DMS153 treated with DMSO at 0.1 percent for 48 hours (cell line): ENCODE measurements at regions not wholly inside any gene's neighbourhood (a gene's known extent, or its start where the extent isn't known, plus 50 kb on each side); places are given as distances from the start of the nearest gene placed in this dataset.
A peak's percentile ranks its signal among the peaks of the same experiment; 100 is the strongest.

Experiments
- DNase-seq: peaks from one replicate; lab custom pipeline; 2025; ENCODE audit not compliant: unreplicated experiment; lab: John Stamatoyannopoulos, UW

- no peak for DNase-seq
Observed at GRCh38 chr12:126607157-126607556, 1541.9 kb downstream of the AACS start.

GRCh38 chr12:126607867-126608266 lies 1542.6 kb downstream of the AACS start:
- no peak for DNase-seq

- no peak for DNase-seq
Observed at GRCh38 chr12:126608607-126609175, 1543.5 kb downstream of the AACS start.

GRCh38 chr12:126616441-126616840 lies 1551.2 kb downstream of the AACS start:
- no peak for DNase-seq

DNA sequence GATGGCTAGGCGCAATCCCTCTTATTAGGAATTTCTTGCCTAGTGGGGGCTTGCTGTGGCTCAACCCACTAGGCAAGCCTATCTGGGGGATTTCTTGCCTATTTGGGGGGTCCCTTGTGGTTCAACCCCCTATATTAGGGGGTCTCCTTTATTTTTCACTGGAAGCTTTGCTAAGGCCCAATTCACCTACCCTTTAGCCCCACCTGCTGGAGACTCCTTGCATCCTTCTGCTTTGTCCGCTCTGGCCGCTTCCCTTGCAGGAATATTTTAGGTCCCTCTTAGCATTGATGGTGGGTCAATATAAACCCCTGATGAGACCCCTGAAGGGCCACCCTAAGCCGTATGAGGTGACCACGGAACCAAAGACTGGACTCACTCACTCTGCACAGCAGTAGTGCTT lies 1552.1 kb downstream of the AACS start:
- DNase-seq, result no peak

DNA sequence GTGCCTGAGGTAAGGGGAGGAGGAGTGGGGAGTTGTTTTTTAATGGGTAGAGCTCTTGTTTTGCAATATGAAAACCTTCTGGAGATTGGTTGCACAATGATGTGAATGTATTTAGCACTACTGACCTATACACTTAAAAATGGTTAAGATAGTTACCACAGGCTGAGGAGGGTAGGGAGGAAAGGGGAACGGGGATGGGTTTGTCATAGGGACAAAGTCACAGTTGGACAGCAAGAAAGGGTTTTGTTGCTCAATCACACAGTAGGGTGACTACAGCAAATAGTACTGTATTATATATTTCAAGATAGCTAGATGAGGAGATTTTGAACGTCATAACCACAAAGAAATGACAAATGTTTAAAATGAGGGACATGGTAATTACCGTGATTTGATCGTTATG lies 1562.4 kb downstream of the AACS start:
- DNase-seq, result no peak

DNA sequence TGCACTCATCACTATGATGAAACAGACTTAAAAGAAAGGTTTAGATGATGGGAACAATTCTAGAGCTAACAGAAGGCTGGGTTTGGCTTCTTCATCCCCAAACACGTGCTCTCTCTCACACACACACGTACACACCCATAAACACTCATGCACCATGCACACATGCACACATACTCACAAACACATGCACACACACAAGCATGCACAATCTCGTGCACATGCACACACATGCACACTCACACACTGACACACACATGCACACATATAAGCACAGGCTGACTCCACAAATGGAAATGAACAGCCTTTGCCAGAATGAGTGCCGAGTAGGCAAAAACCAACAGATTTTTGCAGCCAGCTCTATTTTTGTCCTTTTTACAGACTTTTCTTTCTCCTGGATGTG lies 1571.6 kb downstream of the AACS start:
- no peak for DNase-seq

GRCh38 chr12:126644236-126645020 lies 1579.2 kb downstream of the AACS start:
- no peak for DNase-seq

DNA sequence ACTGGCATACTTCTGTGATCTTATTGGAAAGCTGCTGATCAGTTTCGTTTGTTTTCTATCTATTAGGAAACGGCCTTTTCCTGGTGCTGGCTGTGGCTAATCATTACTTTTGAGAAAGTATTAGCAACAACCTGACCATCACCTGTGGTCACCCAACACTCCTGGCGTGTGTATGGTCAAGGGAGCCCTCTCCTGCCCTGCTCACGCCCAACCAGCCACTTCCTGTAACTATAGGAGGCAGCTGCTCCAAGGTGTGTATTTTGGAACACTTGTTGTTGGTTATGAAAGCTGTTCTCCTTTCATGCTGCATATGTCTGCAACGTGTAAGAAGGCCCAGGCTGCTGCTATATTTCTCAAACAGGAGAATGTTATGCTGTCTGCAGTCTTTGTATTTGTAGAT lies 1582.8 kb downstream of the AACS start:
- no peak for DNase-seq

GRCh38 chr12:126651133-126651532 lies 1585.9 kb downstream of the AACS start:
- DNase-seq, result no peak

DNA sequence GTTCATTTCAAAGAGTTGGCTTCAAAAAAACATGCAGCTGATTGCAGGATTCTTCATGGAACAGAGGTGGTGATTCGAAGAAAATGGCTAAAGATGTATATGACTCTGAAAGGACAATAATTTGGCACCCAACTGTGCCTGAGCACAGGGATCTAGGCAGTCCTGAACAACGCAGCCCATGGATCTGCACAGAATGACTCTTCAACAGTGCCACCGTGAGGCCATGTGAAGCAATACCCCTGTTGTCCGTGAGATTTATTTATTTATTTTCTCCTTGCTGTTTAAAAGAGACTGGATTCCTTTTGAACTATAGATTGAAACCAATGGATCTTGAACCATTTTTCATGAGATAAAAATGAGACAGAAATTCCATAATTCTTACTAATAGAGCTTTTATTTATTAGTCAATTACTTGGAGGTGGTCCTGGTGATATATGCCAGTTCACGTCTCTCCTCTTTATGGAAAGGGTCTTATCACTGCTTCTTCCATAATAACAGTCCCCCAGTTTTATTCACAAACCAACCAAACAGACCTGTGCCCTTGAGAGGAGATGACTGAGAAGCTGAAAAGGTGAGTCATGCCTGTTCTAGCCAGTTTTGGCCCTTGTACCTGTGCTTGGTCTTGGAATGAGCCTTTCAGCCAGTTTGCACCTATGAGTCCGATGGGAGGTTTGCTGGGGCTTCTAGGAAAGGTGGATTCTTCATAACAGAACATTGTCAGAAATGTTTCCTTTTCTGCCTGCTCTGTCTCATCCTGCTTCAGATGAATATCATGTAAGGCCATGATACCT lies 1598.3 kb downstream of the AACS start:
- DNase-seq, result no peak

GRCh38 chr12:126667339-126667738 lies 1599.6 kb upstream of the TMEM132C start:
- no peak for DNase-seq

- no peak for DNase-seq
Observed at GRCh38 chr12:126668538-126668937, 1598.4 kb upstream of the TMEM132C start.

DNA sequence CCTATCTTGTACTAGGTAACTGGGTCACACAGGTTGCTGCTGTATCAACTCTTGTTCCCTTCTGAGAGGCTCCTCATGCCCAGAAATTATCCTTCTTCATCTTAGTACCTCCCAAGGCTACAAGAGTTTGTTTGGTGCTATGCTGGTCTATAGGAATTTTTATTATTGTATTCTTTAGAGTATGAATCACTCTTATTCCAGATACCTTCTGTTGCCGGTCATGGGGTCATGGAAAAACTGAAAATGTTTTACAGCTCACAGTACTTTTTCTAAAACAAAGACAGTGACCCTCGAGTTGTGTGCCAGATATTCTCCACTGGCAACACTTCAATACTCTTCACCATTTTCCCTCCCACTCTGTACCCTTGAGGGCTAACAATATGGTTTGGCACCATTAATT lies 1598.0 kb upstream of the TMEM132C start:
- no peak for DNase-seq

- peak; percentile 39 for DNase-seq
Observed at GRCh38 chr12:126676434-126676833, 1590.5 kb upstream of the TMEM132C start.

DNA sequence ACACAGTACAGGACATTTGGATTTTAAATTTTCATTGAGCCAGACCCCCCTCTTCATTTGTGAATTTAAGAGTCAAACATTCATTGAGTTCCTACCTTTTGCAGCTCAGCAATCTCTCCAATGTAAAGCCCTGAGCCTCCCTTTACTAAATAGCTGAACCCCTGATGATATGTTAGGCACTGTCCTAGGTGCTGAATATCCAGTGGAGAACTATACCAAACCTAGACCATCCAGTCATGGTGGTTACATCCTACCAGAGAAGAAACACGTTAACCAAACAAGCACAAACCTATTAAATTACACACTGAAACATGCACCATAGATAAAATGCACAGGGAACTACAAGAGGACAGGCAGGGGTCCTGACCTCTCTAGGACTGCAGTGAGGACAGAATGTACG lies 1585.3 kb upstream of the TMEM132C start:
- DNase-seq, result no peak

DNA sequence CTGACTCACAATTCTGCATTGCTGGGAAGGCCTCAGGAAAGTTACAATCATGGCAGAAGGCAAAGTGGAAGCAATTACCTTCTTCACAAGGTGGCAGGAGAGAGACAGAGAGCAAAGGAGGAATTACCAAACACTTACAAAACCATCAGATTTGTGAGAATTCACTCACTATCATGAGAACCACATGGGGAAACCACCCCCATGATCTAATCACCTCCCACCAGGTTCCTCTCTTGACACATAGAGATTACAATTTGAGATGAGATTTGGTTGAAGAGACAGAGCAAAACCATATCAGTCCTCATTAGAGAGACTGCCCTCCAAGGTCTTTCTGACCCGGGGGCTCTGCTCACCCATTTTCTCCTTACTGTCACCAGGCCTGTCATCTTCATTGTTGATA lies 1582.3 kb upstream of the TMEM132C start:
- no peak for DNase-seq

DNA sequence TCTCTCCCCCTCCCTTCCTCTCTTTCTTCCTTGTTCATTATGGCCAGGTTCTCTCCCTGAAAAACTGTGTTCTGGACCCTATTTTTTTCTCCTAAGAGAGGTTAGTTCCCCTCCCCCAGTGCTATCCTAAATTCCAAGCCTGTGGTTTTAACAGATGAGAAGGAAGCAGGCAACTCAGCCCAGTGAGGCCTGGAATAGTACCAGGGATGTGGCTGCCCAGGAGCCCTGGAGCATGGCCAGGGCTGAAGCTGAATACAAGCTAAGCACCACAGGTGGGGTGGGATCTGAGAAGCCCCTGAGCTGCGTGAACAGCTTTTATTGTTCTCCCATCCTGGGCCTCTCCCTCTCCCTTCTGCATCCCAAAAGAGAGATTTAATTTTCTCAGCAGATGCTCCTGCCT lies 1581.3 kb upstream of the TMEM132C start:
- no peak for DNase-seq

DNA sequence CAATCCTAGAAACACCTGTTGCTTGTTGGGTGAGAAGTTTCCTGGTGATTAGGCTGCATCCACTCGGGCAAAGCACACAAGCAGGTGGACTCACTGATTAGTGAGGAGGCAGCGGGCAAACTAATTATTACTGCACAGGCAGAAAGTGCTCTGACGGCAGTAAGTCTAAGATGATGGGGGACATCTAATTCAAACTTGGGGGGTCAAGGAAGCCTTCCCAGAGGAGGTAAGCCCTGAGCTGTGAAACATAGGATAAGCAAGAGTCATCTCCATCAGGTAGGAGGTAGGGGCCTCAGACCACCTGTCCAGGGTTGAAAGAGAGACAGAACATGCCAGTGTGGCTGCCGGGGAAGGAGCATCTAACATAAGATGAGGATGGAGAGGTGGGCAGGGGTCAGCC lies 1578.4 kb upstream of the TMEM132C start:
- no peak for DNase-seq

DNA sequence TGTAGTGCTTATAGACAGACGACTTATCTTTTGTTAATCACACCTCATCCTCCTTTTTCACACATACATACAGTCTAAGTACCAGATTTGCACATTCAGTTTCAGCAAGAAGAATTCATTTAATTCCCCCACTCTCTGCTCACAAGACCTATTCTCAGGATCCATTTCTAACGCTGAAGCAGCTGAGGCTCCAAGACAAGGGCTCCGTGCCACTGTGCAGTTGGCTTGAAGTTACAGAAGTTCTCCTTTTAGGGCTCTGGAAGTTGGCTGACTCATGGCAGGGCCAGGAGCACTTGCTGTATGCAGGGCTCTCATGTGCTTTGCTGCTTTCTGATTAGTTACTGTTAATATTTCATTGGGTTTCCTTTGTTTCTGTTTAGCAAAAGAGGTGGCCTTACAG lies 1566.9 kb upstream of the TMEM132C start:
- DNase-seq, result no peak

DNA sequence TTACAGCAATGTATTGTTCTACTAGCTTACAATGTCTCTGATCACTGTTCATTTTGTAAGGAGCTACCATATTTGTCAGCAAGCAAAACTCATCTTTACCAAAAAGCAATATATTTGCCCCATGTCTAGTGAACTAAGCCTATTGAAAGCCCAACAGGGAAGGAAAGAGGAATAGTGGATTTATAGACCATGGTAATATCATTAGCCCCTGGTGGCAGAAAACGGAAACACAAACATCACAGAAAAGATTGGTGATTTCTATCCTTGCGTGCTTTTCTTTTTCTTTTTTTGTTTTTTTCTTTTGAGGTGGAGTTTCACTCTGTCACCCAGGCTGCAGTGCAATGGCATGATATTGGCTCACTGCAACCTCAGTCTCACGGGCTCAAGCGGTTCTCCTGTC lies 1562.4 kb upstream of the TMEM132C start:
- no peak for DNase-seq

GRCh38 chr12:126706300-126706699 lies 1560.7 kb upstream of the TMEM132C start:
- no peak for DNase-seq
